NOMO-1 treated with DMSO at 0.1 percent for 48 hours (cell line): ENCODE measurements at regions not wholly inside any gene's neighbourhood (a gene's known extent, or its start where the extent isn't known, plus 50 kb on each side); places are given as distances from the start of the nearest gene placed in this dataset.

Experiments
- DNase-seq: peaks from one replicate; lab custom pipeline; 2025; ENCODE audit not compliant: unreplicated experiment; lab: John Stamatoyannopoulos, UW

DNA sequence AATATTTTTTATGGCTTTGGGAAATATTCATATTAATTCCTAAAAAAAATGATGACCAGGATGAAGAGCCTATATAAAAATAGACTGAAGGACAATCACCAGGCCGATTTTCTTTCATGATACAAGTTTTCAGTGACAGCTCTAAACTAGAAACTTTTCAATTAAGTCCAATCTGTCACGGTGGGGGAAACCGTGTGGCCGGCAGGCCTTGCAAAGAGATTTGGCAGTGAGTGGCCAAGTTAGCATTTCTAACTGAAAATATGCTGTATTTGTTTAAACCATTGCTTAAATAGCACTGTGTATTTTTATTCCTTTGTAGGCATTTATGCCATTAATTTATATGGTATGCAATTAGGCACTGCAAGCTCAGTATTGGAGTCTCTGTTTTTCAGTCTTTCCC is 294.5 kb upstream of the NRIP1 start:
- DNase-seq: no peak

GRCh38 chr21:15362458-15362857 is 297.7 kb upstream of the NRIP1 start:
- no peak for DNase-seq

DNA sequence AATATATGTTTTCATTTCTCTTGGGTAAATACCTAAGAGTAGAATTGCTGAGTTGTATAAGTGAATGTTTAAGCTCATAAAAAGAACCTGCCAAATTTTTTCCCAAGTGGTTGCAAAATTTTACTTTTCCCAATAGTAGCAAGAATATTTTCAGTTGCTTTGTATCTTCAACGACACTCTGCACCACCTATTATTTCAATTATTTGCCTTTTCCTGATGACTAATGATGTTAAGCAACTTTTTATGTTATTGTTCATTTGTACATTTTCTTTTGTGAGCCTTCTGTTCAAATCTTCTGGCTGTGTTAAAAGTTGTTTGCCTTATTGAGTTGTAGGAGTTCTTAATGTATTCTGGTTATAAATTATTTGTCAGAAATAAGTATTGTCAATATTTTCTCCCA is 299.1 kb upstream of the NRIP1 start:
- DNase-seq: no peak

GRCh38 chr21:15365751-15366392 is 301.1 kb upstream of the NRIP1 start:
- DNase-seq: no peak

- no peak for DNase-seq
Measured at GRCh38 chr21:15366555-15366954, 301.8 kb upstream of the NRIP1 start.

GRCh38 chr21:15367061-15367626 is 302.3 kb upstream of the NRIP1 start:
- no peak for DNase-seq

DNA sequence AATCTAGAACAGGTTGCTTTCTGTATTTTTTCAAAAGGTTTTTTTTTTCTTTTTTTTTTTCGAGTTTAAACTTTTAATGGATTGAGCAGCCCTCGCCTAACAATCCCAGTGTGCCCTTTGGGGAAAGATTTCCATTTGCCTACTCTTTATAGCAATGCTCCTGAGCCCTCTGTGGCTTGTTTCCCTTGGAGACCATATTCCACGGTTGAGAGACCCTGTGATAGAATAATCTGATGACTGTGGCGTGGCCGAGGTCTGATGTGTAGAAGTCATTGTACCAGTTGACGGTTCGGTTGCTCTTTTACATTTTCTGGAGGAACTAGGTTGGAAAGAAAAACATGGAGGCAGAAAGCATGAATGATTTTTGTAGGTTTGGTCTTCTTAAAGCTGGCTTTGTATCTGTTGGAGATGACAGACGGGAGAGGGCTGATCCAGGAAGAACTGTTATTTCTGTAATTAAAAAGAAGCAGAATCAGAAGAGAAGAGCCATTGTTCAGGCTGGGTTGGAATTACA is 305.7 kb upstream of the NRIP1 start:
- no peak for DNase-seq

DNA sequence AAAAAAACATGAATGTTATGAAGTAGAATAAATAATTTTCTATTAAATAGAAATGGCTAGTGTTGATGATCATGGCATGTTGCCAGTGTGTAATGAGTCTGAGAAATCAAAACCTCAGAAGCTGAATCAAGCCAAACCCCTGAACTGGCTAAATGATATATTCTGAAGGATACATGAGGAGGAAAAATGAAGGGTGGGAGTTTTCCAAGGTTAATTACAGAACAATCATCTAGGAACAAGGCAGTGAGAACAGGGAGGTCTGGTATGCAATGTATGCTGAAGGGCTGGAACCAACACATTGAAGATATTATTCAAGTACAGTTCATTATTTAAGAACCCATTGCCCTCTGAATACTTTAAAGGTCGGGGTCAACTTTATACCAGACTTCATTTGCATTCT is 309.1 kb upstream of the NRIP1 start:
- DNase-seq: no peak

GRCh38 chr21:15379776-15380175 is 315.0 kb upstream of the NRIP1 start:
- no peak for DNase-seq

- no peak for DNase-seq
Measured at GRCh38 chr21:15383588-15383987, 318.8 kb upstream of the NRIP1 start.

DNA sequence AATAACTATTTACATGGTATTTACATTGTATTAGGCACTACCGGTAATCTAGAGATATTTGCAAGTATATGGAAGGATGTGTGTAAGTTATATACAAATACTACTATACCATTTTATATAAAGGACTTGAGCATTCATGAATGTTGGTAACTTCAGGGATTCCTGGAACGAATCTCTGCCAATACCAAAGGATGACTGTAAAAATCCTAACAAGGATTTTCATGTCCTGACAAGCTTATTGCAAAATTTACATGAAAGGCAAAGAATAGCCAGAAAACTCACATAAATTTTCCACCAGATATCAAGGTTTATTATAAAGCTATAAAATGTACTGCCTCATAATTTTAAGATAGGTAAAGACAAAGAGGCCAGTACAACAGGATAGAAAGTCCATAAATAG is 325.2 kb upstream of the NRIP1 start:
- no peak for DNase-seq

DNA sequence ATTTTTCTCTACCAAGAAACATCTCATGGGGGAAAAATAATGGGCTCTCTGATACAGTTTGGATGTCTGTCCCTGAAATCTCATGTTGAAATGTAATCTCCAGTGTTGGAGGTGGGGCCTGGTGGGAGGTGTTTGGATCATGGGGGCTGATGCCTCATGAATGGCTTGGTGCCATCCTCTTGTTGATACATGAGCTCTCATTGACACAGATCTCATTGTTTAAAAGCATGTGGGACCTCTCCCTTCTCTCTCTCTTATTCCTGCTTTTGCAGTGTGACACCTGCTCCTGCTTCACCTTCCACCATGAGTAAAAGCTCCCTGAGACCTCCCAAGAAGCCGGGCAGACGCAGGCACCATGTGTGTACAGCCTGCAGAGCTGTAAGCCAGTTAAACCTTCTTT is 332.5 kb upstream of the NRIP1 start:
- DNase-seq: no peak

DNA sequence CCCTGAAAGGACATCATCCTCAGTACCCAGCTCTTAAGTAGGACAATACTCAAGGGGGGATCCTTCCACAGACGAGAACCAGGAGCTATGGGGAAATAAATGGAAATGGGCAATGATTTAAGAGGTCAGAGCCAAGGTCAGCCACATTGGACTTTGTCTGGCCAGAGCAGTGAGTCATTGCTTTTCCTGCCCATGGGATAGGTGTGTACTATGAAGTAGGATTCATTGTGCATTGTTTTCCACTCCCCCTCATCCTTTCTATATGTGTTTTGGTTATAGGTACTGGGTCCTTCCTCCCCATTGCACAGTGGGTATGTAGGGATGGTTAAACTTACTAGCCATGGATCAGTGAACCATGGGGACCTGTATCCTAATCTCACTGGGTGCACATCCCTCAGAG is 328.9 kb upstream of the USP25 start:
- no peak for DNase-seq

GRCh38 chr21:15401331-15401730 is 328.5 kb upstream of the USP25 start:
- no peak for DNase-seq

DNA sequence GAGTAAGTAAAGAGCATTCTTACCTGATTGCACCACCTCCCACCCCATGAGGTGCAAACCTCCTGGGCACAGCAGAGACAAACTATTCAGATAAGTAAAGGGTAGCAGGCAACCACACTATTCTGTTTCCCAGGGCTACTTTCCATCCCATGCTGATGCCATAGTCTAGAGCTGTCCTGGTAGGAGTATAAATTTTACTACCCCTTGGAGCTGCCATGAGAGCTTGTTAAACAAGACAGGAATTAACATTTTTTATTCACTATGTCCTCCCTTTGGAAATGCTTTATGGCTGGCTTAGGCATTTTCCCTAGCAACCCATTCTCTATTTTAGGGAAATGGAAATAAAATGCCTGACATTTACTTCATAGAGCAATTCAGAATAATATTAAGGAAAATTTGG is 324.6 kb upstream of the USP25 start:
- no peak for DNase-seq

GRCh38 chr21:15406791-15407190 is 323.0 kb upstream of the USP25 start:
- no peak for DNase-seq

GRCh38 chr21:15407585-15407984 is 322.2 kb upstream of the USP25 start:
- DNase-seq: no peak

- no peak for DNase-seq
Measured at GRCh38 chr21:15408089-15408488, 321.7 kb upstream of the USP25 start.

- no peak for DNase-seq
Measured at GRCh38 chr21:15409031-15409430, 320.8 kb upstream of the USP25 start.

- no peak for DNase-seq
Measured at GRCh38 chr21:15410853-15411252, 318.9 kb upstream of the USP25 start.

DNA sequence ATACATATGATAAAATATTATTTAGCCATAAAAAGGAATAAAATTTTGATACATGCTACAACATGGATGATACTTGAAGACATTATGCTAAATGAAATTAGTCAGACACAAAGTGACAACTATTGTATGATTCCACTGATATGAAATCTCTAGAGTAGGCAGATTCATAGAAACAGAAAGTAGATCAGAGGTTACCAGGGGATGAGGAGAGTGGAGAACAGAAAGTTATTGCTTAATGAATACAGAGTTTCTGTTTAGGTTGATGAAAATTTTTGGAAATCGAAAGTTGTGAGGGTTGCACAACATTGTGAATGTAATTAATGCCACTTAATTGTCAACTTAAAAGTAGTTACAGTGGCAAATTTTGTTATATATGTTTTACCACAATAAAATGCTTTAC is 315.7 kb upstream of the USP25 start:
- DNase-seq: peak; percentile 91

DNA sequence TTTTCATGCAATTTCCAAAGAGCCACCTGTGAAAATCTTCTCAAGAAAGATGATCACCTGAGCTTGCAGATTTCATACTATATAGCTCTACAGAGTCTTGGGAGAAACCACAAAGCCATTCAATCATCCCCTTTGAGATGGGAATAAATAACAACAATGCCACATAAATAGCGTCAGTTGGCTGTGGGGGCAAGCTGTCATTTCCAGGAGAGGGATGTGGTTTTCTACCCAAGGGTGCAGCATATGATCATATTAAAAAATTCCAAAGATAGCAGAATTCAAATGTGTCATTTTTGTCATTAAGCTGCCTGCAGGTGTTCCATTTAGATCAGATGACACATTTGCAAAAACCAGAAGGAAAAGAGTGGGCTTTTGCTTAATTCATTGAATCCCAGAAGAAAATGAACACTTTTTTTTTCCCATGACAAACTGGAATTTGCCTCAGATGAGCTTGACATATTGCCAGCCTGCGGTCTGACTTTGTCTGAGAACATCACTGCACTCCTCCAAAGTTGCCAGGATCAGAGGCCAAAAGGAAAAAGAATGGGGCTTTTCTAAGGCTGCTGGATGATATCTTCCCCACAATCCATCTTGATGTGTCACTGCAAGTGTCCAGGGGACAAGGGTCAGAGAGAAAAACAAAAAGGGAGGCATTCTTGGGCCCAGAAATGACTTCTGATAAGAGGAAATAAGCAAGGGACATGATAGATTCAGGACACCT is 314.1 kb upstream of the USP25 start:
- DNase-seq: no peak
